OCI-M2 (cell line): ENCODE measurements at regions not wholly inside any gene's neighbourhood (a gene's known extent, or its start where the extent isn't known, plus 50 kb on each side); places are given as distances from the start of the nearest gene placed in this dataset.
"Not testable (repeated sequence)": the region's sequence is repeated elsewhere in the genome, so short reads cannot be mapped to it uniquely, and the experiment has no call there.

Source experiments
- DNase-seq: peaks from one replicate; lab custom pipeline; 2025; ENCODE audit not compliant: unreplicated experiment; lab: John Stamatoyannopoulos, UW

GRCh38 chr7:142637240-142637639, 112.0 kb upstream of the PRSS1 start:
- DNase-seq: no peak

DNA sequence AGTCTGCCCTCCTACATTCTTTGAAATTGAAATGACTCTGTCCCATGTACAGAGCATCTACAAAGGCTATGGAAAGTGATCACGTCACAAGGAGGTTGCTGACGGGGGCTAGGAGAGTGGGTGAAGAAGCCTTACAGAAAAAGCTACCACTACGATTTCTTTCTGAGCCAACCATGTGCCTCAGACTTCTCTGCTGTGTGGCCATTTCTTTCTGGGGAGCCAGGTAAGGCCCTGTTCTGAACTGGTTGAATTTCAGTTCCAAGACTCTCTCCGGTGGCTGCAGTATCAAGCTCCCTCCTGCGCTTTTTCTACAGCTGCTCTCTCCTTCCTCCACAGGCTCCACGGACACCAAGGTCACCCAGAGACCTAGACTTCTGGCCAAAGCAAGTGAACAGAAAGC, 112.5 kb upstream of the PRSS1 start:
- no peak for DNase-seq

DNA sequence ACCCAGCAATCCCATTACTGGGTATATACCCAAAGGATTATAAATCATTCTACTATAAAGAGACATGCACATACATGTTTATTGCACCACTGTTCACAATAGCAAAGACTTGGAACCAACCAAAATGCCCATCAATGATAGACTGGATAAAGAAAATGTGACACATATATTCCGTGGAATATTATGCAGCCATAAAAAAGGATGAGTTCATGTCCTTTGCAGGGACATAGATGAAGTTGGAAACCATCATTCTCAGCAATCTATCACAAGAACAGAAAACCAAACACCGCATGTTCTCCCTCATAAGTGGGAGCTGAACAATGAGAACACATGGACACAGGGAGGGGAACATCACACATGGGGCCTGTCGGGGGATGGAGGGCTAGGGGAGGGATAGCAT, 113.2 kb upstream of the PRSS1 start:
- DNase-seq: not testable (repeated sequence)

DNA sequence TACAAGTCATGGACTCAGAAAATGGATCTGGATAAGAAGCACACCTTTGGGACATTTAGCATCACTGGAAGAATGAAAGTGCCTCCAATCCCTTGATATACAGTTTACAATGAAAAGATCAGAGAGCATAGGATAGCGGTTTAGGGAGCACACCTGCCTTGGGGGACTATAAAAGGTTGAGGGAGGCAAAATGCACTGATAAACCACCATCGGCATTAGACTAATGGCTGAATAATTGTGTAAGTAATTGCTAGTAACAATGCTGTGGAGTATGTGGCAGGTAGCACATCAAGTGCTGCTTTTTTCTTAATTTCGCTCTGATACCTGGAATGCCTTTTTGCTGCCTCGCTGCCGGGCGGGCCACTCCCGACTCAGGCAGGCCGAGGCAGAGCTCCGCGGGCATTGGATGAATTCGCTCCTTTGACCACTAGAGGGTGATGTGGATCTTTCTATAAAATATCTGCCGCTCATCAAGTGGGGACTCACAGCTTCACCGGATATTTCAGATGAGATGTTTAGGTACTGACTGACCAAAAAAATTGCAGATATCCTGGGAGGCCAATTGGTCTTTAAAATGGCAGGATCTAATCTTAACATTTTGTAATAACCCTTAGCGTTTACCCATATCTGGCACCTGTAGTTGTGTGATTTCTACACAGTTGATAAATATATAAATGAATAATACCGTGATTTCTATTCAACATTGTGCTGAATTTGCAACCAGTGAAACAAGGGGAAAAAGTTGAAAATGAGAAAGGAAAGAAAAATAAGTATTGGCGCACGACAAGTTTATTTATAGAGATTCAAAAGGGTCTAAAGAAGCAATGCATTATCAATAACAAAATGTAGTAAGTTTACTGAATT, 116.8 kb upstream of the PRSS1 start:
- DNase-seq: peak; percentile 30

GRCh38 chr7:142629588-142630260, 119.5 kb upstream of the PRSS1 start:
- DNase-seq: no peak

DNA sequence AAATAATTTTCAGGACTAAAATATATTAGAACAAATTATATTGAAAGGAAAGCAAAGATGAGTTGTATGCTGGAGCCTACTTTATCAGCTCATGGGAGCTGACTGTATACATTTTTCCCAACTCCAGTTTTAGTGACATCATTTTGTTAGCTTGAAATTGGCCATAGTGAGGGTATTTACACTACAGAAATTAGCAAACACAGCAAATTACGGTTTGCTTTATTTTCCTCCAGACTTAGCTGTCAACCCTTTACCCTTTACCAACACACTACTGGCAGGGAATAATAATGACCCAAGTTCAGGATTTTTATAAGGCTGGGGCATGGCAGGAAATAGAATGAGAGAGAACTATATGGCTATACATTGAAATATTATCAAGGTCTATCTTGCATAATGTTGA, 120.3 kb upstream of the PRSS1 start:
- DNase-seq: no peak

- DNase-seq: not testable (repeated sequence)
These were observed 122.0 kb upstream of the PRSS1 start for GRCh38 chr7:142627223-142627622.

- DNase-seq: no peak
These were observed 122.7 kb upstream of the PRSS1 start for GRCh38 chr7:142626420-142627035.

DNA sequence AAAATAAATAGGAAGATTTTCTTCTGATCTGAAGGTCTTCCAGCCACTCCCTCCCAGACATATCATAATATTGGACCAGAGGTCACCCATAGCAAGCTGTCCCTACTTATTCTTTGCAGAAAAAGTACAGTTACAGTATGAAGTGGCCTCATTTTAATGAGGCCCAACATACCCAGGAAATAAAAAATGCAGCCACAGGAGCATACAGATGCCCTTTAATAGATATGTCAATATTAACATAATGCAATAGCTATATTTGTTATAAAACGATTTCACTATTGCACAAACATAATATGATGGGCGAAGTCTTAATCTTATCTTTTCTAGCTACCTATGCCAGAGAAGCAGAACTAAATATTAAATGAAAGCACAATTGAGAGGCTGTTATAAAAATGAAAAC, 124.1 kb upstream of the PRSS1 start:
- not testable (repeated sequence) for DNase-seq

- DNase-seq: no peak
These were observed 128.9 kb upstream of the PRSS1 start for GRCh38 chr7:142620402-142620801.

GRCh38 chr7:142618655-142619351, 130.5 kb upstream of the PRSS1 start:
- no peak for DNase-seq

DNA sequence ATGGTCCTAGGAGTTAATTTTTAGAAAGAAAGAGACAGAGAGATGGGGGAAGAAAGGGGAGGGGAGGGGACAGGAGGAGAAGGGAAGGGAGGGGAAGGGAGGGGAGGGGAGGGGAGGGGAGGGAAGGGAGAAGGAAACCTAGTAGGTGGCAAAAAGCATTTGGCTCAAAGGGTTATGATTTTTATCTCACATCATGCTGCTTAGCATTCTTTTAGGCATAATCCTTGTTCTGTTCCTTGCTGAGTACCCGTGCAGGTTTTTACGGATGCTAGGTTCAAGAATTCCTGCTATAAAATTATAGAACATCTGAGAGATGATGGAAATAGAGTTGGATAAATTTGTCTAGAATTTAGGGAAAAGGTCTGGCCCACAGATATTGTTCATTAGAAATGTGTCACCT, 132.4 kb upstream of the PRSS1 start:
- DNase-seq: no peak

DNA sequence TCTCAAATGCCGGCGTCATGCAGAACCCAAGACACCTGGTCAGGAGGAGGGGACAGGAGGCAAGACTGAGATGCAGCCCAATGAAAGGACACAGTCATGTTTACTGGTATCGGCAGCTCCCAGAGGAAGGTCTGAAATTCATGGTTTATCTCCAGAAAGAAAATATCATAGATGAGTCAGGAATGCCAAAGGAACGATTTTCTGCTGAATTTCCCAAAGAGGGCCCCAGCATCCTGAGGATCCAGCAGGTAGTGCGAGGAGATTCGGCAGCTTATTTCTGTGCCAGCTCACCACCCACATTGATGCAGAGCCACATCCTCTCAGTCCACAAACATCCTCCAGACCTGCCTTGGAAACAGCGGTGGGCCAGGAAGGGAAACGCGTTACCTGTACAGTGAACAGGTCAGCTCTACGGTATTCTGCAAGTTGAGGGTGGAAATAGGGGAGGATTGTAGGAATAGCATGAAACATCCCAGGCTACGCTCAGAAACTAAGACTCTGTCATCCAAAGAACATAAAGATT, 133.1 kb upstream of the PRSS1 start:
- no peak for DNase-seq

GRCh38 chr7:142615508-142615907, 133.8 kb upstream of the PRSS1 start:
- DNase-seq: no peak

GRCh38 chr7:142614116-142614515, 135.2 kb upstream of the PRSS1 start:
- no peak for DNase-seq

DNA sequence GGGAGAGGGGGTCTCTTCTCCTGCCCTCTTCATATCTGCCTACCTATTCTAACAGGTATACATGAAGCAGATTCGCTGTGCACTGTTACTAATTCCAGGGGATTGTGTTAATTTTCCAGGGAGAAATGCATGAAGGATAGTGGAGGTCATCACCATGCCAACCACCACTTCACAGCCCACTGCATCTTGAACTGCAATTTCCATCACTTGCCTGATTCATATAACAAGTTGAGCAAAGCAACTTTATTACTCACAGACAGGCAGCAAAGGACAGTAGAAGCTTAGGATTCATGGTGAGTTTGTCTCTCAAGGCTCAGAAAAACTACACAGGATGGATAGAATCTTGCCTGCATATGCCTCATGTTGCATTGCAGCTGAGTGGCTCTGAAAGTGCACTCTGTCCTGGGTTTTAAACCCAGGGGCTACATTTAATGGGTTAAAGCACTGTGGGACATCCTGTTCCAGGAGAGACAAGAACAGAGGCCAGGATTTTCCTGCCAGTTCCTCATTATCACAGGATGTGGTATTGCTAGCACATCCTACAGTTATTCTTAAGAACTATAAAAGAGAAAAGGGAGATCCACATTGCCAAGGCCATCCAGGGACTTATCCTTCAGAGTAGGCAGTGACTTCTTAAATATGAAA, 136.9 kb upstream of the PRSS1 start:
- no peak for DNase-seq

- no peak for DNase-seq
These were observed 137.6 kb upstream of the PRSS1 start for GRCh38 chr7:142611566-142612236.

DNA sequence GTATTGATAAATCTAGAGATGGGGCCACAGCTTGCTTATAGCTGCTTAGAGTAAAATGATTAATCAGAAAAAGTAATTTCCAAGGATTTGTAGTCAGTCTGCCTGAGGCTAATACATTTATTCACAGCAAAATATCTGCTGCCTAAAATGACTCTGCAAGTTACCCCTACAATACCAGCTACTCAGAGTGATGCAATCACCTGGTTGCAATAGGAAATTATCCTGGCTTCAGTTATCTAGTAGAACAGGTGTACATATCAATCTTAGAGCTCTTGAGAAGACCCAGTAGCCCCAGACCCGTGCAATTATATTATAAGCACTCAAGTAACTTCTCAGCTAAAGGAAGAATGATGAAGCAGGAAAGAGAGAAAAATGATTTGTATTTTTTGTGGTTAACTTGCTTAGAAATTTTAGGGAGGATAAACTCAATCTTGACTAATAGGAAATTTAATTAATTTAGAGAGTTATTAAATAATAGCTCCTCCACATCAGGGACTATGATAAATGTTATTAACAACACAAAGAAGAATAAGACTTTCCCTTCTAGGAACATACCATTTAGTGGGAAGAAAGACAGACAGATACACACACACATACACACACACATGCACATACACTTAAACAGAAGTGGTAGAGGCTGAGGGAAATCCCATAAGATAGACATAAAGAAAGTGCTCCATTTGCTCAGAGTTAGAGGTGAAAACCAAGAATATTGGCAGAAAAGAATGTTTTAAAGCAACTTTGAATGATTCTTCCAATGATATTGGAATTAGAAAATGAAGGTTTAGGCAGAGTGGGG, 140.4 kb upstream of the PRSS1 start:
- DNase-seq: no peak

GRCh38 chr7:142607351-142607750, 141.9 kb upstream of the PRSS1 start:
- no peak for DNase-seq
